SK-N-SH (cell line): ENCODE measurements at regions not wholly inside any gene's neighbourhood (a gene's known extent, or its start where the extent isn't known, plus 50 kb on each side); places are given as distances from the start of the nearest gene placed in this dataset.

ENCODE experiments used
- CTCF ChIA-PET: fragments of 300-600, 350-600 bp; formaldehyde crosslinking; extraction: SDS; loops from one replicate; lab custom pipeline; 2021; lab: Yijun Ruan, JAX
- POLR2A ChIA-PET: fragments of 350-600 bp; sonication (Branson Sonifier 250); formaldehyde crosslinking; extraction: SDS; loops from one replicate; lab custom pipeline; 2020; ENCODE audit warnings: antibody characterized with exemption, inconsistent platforms; lab: Yijun Ruan, JAX
- DNase-seq: peaks from one replicate; pipeline ENCODE4 v3.0.0; 2012
- H2AFZ ChIP-seq: fragments of 200-600 bp; sonication (generic); 2 replicates; pipeline ENCODE4 v1.8.1; 2016; ENCODE audit warnings: antibody characterized with exemption, mild to moderate bottlenecking, low read depth
- H3F3A ChIP-seq: fragments of 200-600 bp; sonication (generic); replicated peaks from 2 replicates; pipeline ENCODE3; 2016; ENCODE audit warnings: antibody characterized with exemption, mild to moderate bottlenecking; ENCODE audit not compliant: insufficient read depth
- H3K27ac ChIP-seq, 2 experiments: fragments of 200-500 bp in 1 of 2; fragments of 200-600 bp in 1 of 2; sonication (Bioruptor generic) in 1 of 2; sonication (generic), shearing (Covaris generic) in 1 of 2; 2 replicates each; pipeline versions ENCODE4 v1.5.1 to v1.6.1; 2014 to 2016; ENCODE audit warnings: low read depth in 2 of 2, inconsistent platforms in 1 of 2, low read length in 1 of 2, mild to moderate bottlenecking in 1 of 2, mixed read lengths in 1 of 2
- H3K27me3 ChIP-seq: fragments of 200-600 bp; sonication (generic), shearing (Covaris generic); 2 replicates; pipeline ENCODE4 v1.6.1; 2016; ENCODE audit warnings: mixed run types; ENCODE audit not compliant: insufficient read depth
- H3K36me3 ChIP-seq, 2 experiments: fragments of 200-500 bp in 1 of 2; fragments of 200-600 bp in 1 of 2; sonication (Bioruptor generic) in 1 of 2; sonication (generic) in 1 of 2; replicated peaks in 1 of 2; 2 replicates each; pipeline versions ENCODE3 to v1.5.1; 2014 to 2016; ENCODE audit warnings: low read length in 1 of 2, mild to moderate bottlenecking in 1 of 2; ENCODE audit not compliant: insufficient read depth in 2 of 2, control insufficient read depth in 1 of 2
- H3K4me1 ChIP-seq, 2 experiments: fragments of 200-500 bp in 1 of 2; fragments of 200-600 bp in 1 of 2; sonication (Bioruptor generic) in 1 of 2; sonication (generic), shearing (Covaris generic) in 1 of 2; 2 replicates each; pipeline versions ENCODE4 v1.5.1 to v1.6.1; 2014 to 2016; ENCODE audit warnings: low read depth in 1 of 2, low read length in 1 of 2, mixed run types in 1 of 2; ENCODE audit not compliant: insufficient read depth in 2 of 2, control insufficient read depth in 1 of 2
- H3K4me2 ChIP-seq: fragments of 200-600 bp; sonication (generic), shearing (Covaris generic); 2 replicates; pipeline ENCODE4 v1.6.1; 2017; ENCODE audit warnings: mixed run types
- H3K4me3 ChIP-seq, 2 experiments: fragments of 200-500 bp in 1 of 2; fragments of 200-600 bp in 1 of 2; sonication (Bioruptor generic) in 1 of 2; sonication (generic), shearing (Covaris generic) in 1 of 2; 2 replicates each; pipeline versions ENCODE4 v1.5.1 to v1.8.1; 2014 to 2016; ENCODE audit warnings: low read depth in 2 of 2, inconsistent platforms in 1 of 2, low read length in 1 of 2, mild to moderate bottlenecking in 1 of 2, mixed read lengths in 1 of 2, moderate library complexity in 1 of 2
- H3K79me2 ChIP-seq: fragments of 200-600 bp; sonication (generic); 2 replicates; pipeline ENCODE4 v1.8.1; 2017; ENCODE audit warnings: mild to moderate bottlenecking; ENCODE audit not compliant: insufficient read depth
- H3K9ac ChIP-seq: fragments of 200-600 bp; sonication (generic); 2 replicates; pipeline ENCODE4 v1.6.1; 2017; ENCODE audit warnings: mixed run types
- H3K9me2 ChIP-seq: fragments of 200-600 bp; sonication (generic); 2 replicates; pipeline ENCODE4 v1.6.1; 2017; ENCODE audit warnings: mixed run types
- H3K9me3 ChIP-seq: fragments of 200-600 bp; sonication (generic); 2 replicates; pipeline ENCODE4 v1.6.1; 2017; ENCODE audit warnings: mixed run types, mild to moderate bottlenecking, moderate library complexity
- H4K20me1 ChIP-seq: fragments of 200-600 bp; sonication (generic); 2 replicates; pipeline ENCODE4 v1.6.1; 2017; ENCODE audit warnings: mild to moderate bottlenecking, mixed run types; ENCODE audit not compliant: insufficient read depth
- CHD2 ChIP-seq: fragments of 150-350 bp; IDR thresholded peaks from 2 replicates; pipeline ENCODE4 v1.6.1; 2018; ENCODE audit warnings: low read length; ENCODE audit not compliant: partially characterized antibody
- FOXM1 ChIP-seq: IDR thresholded peaks from 2 replicates; pipeline ENCODE4 v1.4.0; 2012; ENCODE audit warnings: low read depth, mild to moderate bottlenecking
- IRF3 ChIP-seq: fragments of 150-350 bp; IDR thresholded peaks from 2 replicates; pipeline ENCODE4 v1.6.1; 2016; ENCODE audit warnings: mild to moderate bottlenecking, low read depth, low read length
- JUND ChIP-seq: IDR thresholded peaks from 2 replicates; pipeline ENCODE4 v1.4.0; 2012
- MAX ChIP-seq: IDR thresholded peaks from 2 replicates; pipeline ENCODE4 v1.4.0; 2012; ENCODE audit warnings: low read depth
- NFIC ChIP-seq: IDR thresholded peaks from 2 replicates; pipeline ENCODE4 v1.4.0; 2012; ENCODE audit warnings: borderline replicate concordance
- NRF1 ChIP-seq: IDR thresholded peaks from 2 replicates; pipeline ENCODE4 v1.6.1; 2012; ENCODE audit warnings: low read depth, mild to moderate bottlenecking, low read length
- RAD21 ChIP-seq: IDR thresholded peaks from 2 replicates; pipeline ENCODE4 v1.6.1; 2012; ENCODE audit warnings: mild to moderate bottlenecking, low read length
- RCOR1 ChIP-seq: fragments of 150-350 bp; IDR thresholded peaks from 2 replicates; pipeline ENCODE4 v1.6.1; 2017; ENCODE audit warnings: antibody characterized with exemption, low read length
- RFX5 ChIP-seq: IDR thresholded peaks from 2 replicates; pipeline ENCODE4 v1.6.1; 2012; ENCODE audit warnings: mild to moderate bottlenecking, improper control_type of control experiment, low read length
- SMC3 ChIP-seq: IDR thresholded peaks from 2 replicates; pipeline ENCODE4 v1.6.1; 2012; ENCODE audit warnings: low read depth, low read length, improper control_type of control experiment
- TAF1 ChIP-seq: IDR thresholded peaks from 2 replicates; pipeline ENCODE4 v1.6.1; 2012; ENCODE audit warnings: low read depth, mild to moderate bottlenecking, low read length, moderate library complexity, borderline replicate concordance
- USF1 ChIP-seq: IDR thresholded peaks from 2 replicates; pipeline ENCODE4 v1.4.0; 2012; ENCODE audit warnings: low read depth, borderline replicate concordance
- YY1 ChIP-seq: IDR thresholded peaks from 2 replicates; pipeline ENCODE4 v1.4.0; 2012; ENCODE audit warnings: low read depth, mild to moderate bottlenecking
- WGBS: methylation state at CpG from one replicate; pipeline ENCODE4 v1.1.6; 2017; ENCODE audit warnings: low lambda C conversion rate; 5-methylcytosine and 5-hydroxymethylcytosine counted together

GRCh38 chr11:23494981-23495380 is 634.7 kb upstream of the CCDC179 start:
- Histone ChIP-seq H3K36me3 (no peaks in the 10 kb centered on the region), H3K4me2 (no peak overlapping the region), H3K9me2 (no peaks in the 10 kb centered on the region; the same call in 1 of the 2 replicates), H3K27me3 (no peaks in the 10 kb centered on the region)
- DNase-seq = no peak
- TF ChIP-seq YY1 = no peak
- TF ChIP-seq JUND = no peak
- no peak for TF ChIP-seq RCOR1
- TF ChIP-seq SMC3 = no peak
- TF ChIP-seq MAX = no peak
- TF ChIP-seq IRF3 = no peak
- TF ChIP-seq RAD21 = no peak
- no peak for TF ChIP-seq RFX5
- no peak for TF ChIP-seq NFIC
- TF ChIP-seq USF1 = no peak
- TF ChIP-seq CHD2 = no peak
- no peak for TF ChIP-seq NRF1
- TF ChIP-seq, all 33 proteins: peak for 0
- Histone ChIP-seq H3K27ac (no peak overlapping the region), H3K79me2 (no peaks in the 10 kb centered on the region), H4K20me1 (no peaks in the 10 kb centered on the region), H3K4me1 (no peaks in the 10 kb centered on the region), H3K4me3 (no peak overlapping the region), H3K9ac (no peak overlapping the region), H3K9me3 (no peaks in the 10 kb centered on the region), H3F3A (no peaks in the 10 kb centered on the region), H2AFZ (no peak overlapping the region)
- POLR2A ChIA-PET = no interaction called here
- 28% methylated on average over 2 of the region's 2 CpGs for WGBS
- CTCF ChIA-PET = no interaction called here

- Histone ChIP-seq H3K9ac (no peak overlapping the region), H3K27ac (no peak overlapping the region), H3K9me3 (no peaks in the 10 kb centered on the region), H3K4me1 (no peaks in the 10 kb centered on the region), H3F3A (no peaks in the 10 kb centered on the region), H4K20me1 (no peaks in the 10 kb centered on the region), H3K36me3 (no peaks in the 10 kb centered on the region), H3K9me2 (no peaks in the 10 kb centered on the region; the same call in 1 of the 2 replicates), H3K27me3 (no peaks in the 10 kb centered on the region), H3K79me2 (no peaks in the 10 kb centered on the region), H3K4me2 (no peak overlapping the region), H3K4me3 (no peak overlapping the region), H2AFZ (no peak overlapping the region)
- TF ChIP-seq FOXM1 = no peak
- TF ChIP-seq TAF1 = no peak
- DNase-seq = no peak
- 59% methylated on average over 6 of the region's 6 CpGs for WGBS
- POLR2A ChIA-PET = no interaction called here
- CTCF ChIA-PET = no interaction called here
These were observed 636.1 kb upstream of the CCDC179 start for GRCh38 chr11:23496340-23496739.
